ENCODE measurements at regions not wholly inside any gene's neighbourhood (a gene's known extent, or its start where the extent isn't known, plus 50 kb on each side); places are given as distances from the start of the nearest gene placed in this dataset.

DNA sequence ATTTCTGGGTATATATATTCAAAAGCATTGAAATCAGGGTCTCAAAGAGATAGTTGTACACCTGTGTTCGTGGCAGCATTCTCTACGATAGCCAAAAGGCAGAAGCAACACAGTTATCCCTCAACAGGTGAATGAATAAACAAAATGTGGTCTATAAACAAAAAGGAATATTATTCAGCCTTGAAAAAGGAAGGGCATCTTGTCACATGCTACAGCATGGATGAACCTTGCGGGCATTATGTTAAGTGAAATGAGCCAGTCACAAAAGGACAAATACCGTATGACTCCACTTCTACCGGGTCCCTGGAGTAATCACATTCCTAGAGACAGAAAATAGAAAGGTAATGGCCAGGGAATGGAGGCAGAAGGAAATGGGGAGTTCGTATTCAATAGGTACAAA lies 228.8 kb downstream of the SH3BP4 start:
- DNase-seq (ENCODE audit: low spot score) = no peak
- no peak overlapping the region for H3K4me3 ChIP-seq
- TF ChIP-seq, protein P1, sequence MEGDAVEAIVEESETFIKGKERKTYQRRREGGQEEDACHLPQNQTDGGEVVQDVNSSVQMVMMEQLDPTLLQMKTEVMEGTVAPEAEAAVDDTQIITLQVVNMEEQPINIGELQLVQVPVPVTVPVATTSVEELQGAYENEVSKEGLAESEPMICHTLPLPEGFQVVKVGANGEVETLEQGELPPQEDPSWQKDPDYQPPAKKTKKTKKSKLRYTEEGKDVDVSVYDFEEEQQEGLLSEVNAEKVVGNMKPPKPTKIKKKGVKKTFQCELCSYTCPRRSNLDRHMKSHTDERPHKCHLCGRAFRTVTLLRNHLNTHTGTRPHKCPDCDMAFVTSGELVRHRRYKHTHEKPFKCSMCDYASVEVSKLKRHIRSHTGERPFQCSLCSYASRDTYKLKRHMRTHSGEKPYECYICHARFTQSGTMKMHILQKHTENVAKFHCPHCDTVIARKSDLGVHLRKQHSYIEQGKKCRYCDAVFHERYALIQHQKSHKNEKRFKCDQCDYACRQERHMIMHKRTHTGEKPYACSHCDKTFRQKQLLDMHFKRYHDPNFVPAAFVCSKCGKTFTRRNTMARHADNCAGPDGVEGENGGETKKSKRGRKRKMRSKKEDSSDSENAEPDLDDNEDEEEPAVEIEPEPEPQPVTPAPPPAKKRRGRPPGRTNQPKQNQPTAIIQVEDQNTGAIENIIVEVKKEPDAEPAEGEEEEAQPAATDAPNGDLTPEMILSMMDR (IDR thresholded peaks at IDR 0.05) = no peak
- no peak overlapping the region for H3K27ac ChIP-seq

DNA sequence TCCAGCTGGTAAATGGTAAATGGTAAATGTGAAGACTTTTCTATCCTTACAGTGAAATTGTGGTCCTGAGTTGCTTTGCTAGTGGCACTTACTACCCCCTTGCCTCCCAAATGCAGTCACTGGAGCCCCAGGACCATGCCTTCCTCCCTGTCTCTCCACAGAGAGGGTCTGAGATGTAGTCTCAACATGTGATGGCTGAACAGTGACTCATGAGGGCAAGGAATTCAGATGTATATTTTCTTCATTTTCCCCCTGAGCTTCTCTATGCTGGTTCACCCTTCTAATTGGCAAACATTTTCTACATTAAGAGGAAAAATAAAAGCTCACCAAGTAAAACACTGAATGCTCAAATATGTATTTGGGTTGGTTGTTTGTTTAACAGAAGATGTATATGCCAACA lies 232.0 kb downstream of the SH3BP4 start:
- H3K27ac ChIP-seq = no peak overlapping the region
- no peak overlapping the region for H3K4me3 ChIP-seq
- TF ChIP-seq, protein P1 (IDR thresholded peaks at IDR 0.05) = no peak
- no peak for DNase-seq (ENCODE audit: low spot score)

DNA sequence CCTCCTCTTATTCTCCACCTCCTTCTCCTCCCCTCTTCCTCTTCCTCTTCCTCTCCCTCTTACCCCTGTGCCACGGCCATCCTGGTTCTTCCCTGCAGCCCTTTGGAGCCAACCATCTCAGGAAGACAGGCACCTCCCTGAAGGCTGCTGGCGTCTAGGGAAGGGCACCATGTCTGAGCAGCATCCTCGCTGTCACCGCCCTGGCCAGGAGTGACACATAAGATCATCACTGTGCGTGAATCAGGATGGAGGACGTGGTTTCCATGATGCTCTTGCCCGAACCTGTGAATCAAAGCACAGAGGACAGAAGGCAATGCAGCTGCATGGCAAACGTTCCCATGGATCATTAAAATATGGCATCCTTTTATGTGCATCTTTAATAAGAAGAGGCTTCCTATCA lies 236.0 kb downstream of the SH3BP4 start:
- DNase-seq (ENCODE audit: low spot score) = no peak
- H3K4me3 ChIP-seq = no peak overlapping the region
- TF ChIP-seq, protein P1 (IDR thresholded peaks at IDR 0.05) = no peak
- H3K27ac ChIP-seq = no peak overlapping the region

DNA sequence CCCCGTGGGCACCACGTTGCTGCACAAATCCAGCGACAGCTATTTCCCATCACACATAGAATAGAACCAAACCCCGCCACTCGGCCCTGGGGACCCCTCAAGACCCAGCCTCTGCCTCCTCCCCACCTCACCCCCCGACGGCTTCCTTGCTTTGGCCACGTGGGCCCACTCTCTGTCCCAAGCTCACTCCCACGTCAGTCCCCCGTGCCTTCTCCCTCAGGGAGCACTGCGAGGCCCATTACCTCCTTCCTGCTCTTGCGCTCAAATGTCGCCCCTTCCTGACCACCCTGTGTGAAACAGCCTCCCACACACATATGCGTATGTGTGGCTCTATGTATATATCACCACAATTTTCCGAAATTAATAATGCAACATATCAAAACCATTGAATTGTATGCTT lies 239.7 kb downstream of the SH3BP4 start:
- TF ChIP-seq, protein P1 (IDR thresholded peaks at IDR 0.05) = no peak
- Histone ChIP-seq H3K27ac (no peak overlapping the region), H3K4me3 (no peak overlapping the region)
- no peak for DNase-seq (ENCODE audit: low spot score)

- DNase-seq (ENCODE audit: low spot score) = no peak
- Histone ChIP-seq H3K4me3 (no peak overlapping the region), H3K27ac (no peak overlapping the region)
- TF ChIP-seq, protein P1 (IDR thresholded peaks at IDR 0.05) = no peak
These were observed 240.2 kb downstream of the SH3BP4 start for GRCh38 chr2:235191978-235192377.

DNA sequence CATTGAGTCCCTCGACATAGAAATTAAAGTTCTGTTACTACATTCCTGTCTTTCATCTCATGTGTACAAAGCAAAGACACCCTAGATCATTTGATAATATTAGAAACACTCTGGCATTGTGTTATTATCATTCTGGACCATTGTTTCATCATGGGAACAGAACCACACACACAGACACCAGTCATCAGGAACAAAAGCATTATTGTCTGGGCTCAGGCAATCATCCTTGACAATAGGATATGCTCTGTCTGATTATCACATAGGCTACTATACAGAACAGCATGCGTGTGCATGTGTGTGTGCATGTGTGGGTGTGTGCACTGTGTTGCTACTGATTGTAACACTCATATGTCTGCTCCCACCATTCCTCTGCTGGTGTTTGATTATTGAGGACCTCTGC lies 242.5 kb downstream of the SH3BP4 start:
- DNase-seq (ENCODE audit: low spot score) = no peak
- TF ChIP-seq, protein P1 (IDR thresholded peaks at IDR 0.05) = no peak
- Histone ChIP-seq H3K4me3 (no peak overlapping the region), H3K27ac (no peak overlapping the region)

GRCh38 chr2:235194836-235195235 lies 243.0 kb downstream of the SH3BP4 start:
- TF ChIP-seq, protein P1 (IDR thresholded peaks at IDR 0.05) = no peak
- no peak overlapping the region for H3K27ac ChIP-seq

More at GRCh38 chr2:235194836-235195235, 243.0 kb downstream of the SH3BP4 start:
- no peak for DNase-seq (ENCODE audit: low spot score)
- H3K4me3 ChIP-seq = no peak overlapping the region

Data from coronary artery (tissue), 2 donors.